Liver (tissue), 3 donors: ENCODE measurements at regions not wholly inside any gene's neighbourhood (a gene's known extent, or its start where the extent isn't known, plus 50 kb on each side); places are given as distances from the start of the nearest gene placed in this dataset.

Source experiments
- CTCF ChIP-seq: fragments of 150-350 bp; IDR thresholded peaks from 2 replicates; pipeline ENCODE4 v1.5.1; 2017; ENCODE audit warnings: improper control_type of control experiment, low read depth, low read length; ENCODE audit not compliant: missing input control
- MAX ChIP-seq: IDR thresholded peaks from 2 replicates; pipeline ENCODE4 v1.6.1; 2016; ENCODE audit warnings: antibody characterized with exemption
- RAD21 ChIP-seq, 2 donors: IDR thresholded peaks; 2 replicates each; pipeline ENCODE4 v1.6.1; 2016; ENCODE audit warnings: antibody characterized with exemption in 2 of 2, mild to moderate bottlenecking in 2 of 2
- SP1 ChIP-seq: IDR thresholded peaks from 2 replicates; pipeline ENCODE4 v1.6.1; 2018; ENCODE audit warnings: antibody characterized with exemption, mild to moderate bottlenecking
- donor health status: healthy.
- donor health status: healthy.

GRCh38 chr3:184636741-184637316 lies 75.0 kb downstream of the MAGEF1 start:
- TF ChIP-seq RAD21 (IDR thresholded peaks at IDR 0.05): no peak
- no peak for TF ChIP-seq CTCF
- TF ChIP-seq SP1: no peak
- TF ChIP-seq MAX: no peak
